ENCODE measurements at regions not wholly inside any gene's neighbourhood (a gene's known extent, or its start where the extent isn't known, plus 50 kb on each side); places are given as distances from the start of the nearest gene placed in this dataset.

- DNase-seq (ENCODE audit: low spot score in 2 of 2) = peak in 1 of 2 donors; percentile 36
- ATAC-seq = peak in 1 of 2 donors; percentile 43
- Mint-ChIP-seq H3K27ac (no peak overlapping the region), H3K36me3 (no peaks in the 10 kb centered on the region), H3K9me3 (no peaks in the 10 kb centered on the region)
Measured at GRCh38 chr7:114026486-114027089, 107.8 kb upstream of the PPP1R3A start.

- H3K9me3 Mint-ChIP-seq = no peaks in the 10 kb centered on the region
- no peak overlapping the region for H3K27ac Mint-ChIP-seq
- ATAC-seq = no peak
Measured at GRCh38 chr7:114021135-114021534, 102.3 kb upstream of the PPP1R3A start.

GRCh38 chr7:114008696-114009095 is 89.9 kb upstream of the PPP1R3A start:
- no peak for ATAC-seq
- Mint-ChIP-seq H3K27ac (no peak overlapping the region), H3K9me3 (no peaks in the 10 kb centered on the region), H3K36me3 (no peaks in the 10 kb centered on the region)
- DNase-seq (ENCODE audit: low spot score in 2 of 2) = no peak

More at GRCh38 chr7:114021135-114021534, 102.3 kb upstream of the PPP1R3A start:
- H3K36me3 Mint-ChIP-seq = no peaks in the 10 kb centered on the region
- no peak for DNase-seq (ENCODE audit: low spot score in 2 of 2)

- Mint-ChIP-seq H3K27ac (no peak overlapping the region), H3K36me3 (peaks cover 0 to under 1% of the 10 kb centered on the region in 2 donors), H3K9me3 (peaks cover 7 to 8% of the 10 kb centered on the region in 2 donors)
- DNase-seq (ENCODE audit: low spot score in 2 of 2) = no peak
- ATAC-seq = no peak
Measured at GRCh38 chr7:114007386-114007785, 88.6 kb upstream of the PPP1R3A start.

- peaks cover 0 to 9% of the 10 kb centered on the region in 2 donors for H3K36me3 Mint-ChIP-seq
Measured at GRCh38 chr7:113998934-113999333, 80.1 kb upstream of the PPP1R3A start.

GRCh38 chr7:113996405-113996804 is 77.6 kb upstream of the PPP1R3A start:
- no peak for DNase-seq (ENCODE audit: low spot score in 2 of 2)
- H3K9me3 Mint-ChIP-seq = peaks cover 3 to 4% of the 10 kb centered on the region in 2 donors
- H3K27ac Mint-ChIP-seq = no peak overlapping the region
- no peak for ATAC-seq
- H3K36me3 Mint-ChIP-seq = no peaks in the 10 kb centered on the region

More at GRCh38 chr7:113998934-113999333, 80.1 kb upstream of the PPP1R3A start:
- no peak for DNase-seq (ENCODE audit: low spot score in 2 of 2)
- Mint-ChIP-seq H3K27ac (no peak overlapping the region), H3K9me3 (peaks cover 16 to 21% of the 10 kb centered on the region in 2 donors)
- ATAC-seq = no peak

- H3K27ac Mint-ChIP-seq = no peak overlapping the region
- H3K9me3 Mint-ChIP-seq = peaks cover 0 to 4% of the 10 kb centered on the region in 2 donors
- ATAC-seq (no peak), DNase-seq (ENCODE audit: low spot score in 2 of 2) (no peak)
- H3K36me3 Mint-ChIP-seq = no peaks in the 10 kb centered on the region
Measured at GRCh38 chr7:113986216-113986615, 67.4 kb upstream of the PPP1R3A start.

GRCh38 chr7:113976508-113976907 is 57.7 kb upstream of the PPP1R3A start:
- H3K9me3 Mint-ChIP-seq = peaks cover 0 to 8% of the 10 kb centered on the region in 2 donors
- ATAC-seq = no peak
- no peak overlapping the region for H3K27ac Mint-ChIP-seq
- no peaks in the 10 kb centered on the region for H3K36me3 Mint-ChIP-seq
- DNase-seq (ENCODE audit: low spot score in 2 of 2) = no peak

- ATAC-seq = no peak
- DNase-seq (ENCODE audit: low spot score in 2 of 2) = no peak
- H3K36me3 Mint-ChIP-seq = no peaks in the 10 kb centered on the region
- no peak overlapping the region for H3K27ac Mint-ChIP-seq
- no peaks in the 10 kb centered on the region for H3K9me3 Mint-ChIP-seq
Measured at GRCh38 chr7:113968713-113969112, 49.9 kb upstream of the PPP1R3A start.
